ENCODE measurements at regions not wholly inside any gene's neighbourhood (a gene's known extent, or its start where the extent isn't known, plus 50 kb on each side); places are given as distances from the start of the nearest gene placed in this dataset.
"Not testable (repeated sequence)": the region's sequence is repeated elsewhere in the genome, so short reads cannot be mapped to it uniquely, and the experiment has no call there.

- intact Hi-C loops (cut with micrococcal nuclease) = no loop called here
- Mint-ChIP-seq H3K36me3 (ENCODE audit: insufficient read depth, unreplicated experiment) (no peaks in the 10 kb centered on the region), H3K27ac (ENCODE audit: low read depth, unreplicated experiment) (no peak overlapping the region), H3K4me3 (ENCODE audit: unreplicated experiment) (no peak overlapping the region), H3K9me3 (ENCODE audit: unreplicated experiment) (no peaks in the 10 kb centered on the region), H3K27me3 (ENCODE audit: insufficient read depth, unreplicated experiment) (no peaks in the 10 kb centered on the region), H3K4me1 (ENCODE audit: insufficient read depth, unreplicated experiment) (no peaks in the 10 kb centered on the region)
- TF ChIP-seq CTCF (IDR thresholded peaks at IDR 0.05; ENCODE audit: unreplicated experiment) = no peak
- DNase-seq (ENCODE audit: unreplicated experiment) = peak; percentile 2
- ChIA-PET CTCF (interaction anchor here (1.0 kb wide), 1 partner anchor 167 kb away, joined by 3 read pairs; no protein-coding TSS in a partner anchor), POLR2A (no interaction called here)
- BruUV-seq (replicated peaks) = no TSS peak
Observed at GRCh38 chr6:51182827-51183226, 364.2 kb downstream of the TFAP2B start.

DNA sequence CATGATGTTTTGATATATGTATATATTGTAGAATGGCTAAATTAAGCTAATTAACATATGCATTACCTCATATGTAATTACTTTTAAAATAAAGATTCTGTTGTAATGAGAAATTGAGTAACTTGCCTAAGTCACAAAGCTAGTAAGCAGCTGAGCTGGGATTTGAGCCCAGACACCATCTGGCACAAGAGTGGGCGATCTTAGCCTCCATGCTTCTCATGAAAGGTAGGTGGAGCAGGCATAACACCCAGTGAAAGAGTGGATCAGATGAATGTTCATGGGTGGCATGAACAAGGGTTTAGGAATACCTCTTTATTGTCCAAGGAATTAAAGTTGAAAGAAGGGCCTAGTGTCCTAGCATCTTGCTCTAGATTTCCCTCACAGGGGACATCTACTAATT, 365.4 kb downstream of the TFAP2B start:
- Mint-ChIP-seq H3K27ac (ENCODE audit: low read depth, unreplicated experiment) (no peak overlapping the region), H3K9me3 (ENCODE audit: unreplicated experiment) (no peaks in the 10 kb centered on the region), H3K36me3 (ENCODE audit: insufficient read depth, unreplicated experiment) (no peaks in the 10 kb centered on the region), H3K27me3 (ENCODE audit: insufficient read depth, unreplicated experiment) (no peaks in the 10 kb centered on the region), H3K4me3 (ENCODE audit: unreplicated experiment) (no peak overlapping the region), H3K4me1 (ENCODE audit: insufficient read depth, unreplicated experiment) (no peaks in the 10 kb centered on the region)
- no peak for TF ChIP-seq CTCF (IDR thresholded peaks at IDR 0.05; ENCODE audit: unreplicated experiment)
- no peak for DNase-seq (ENCODE audit: unreplicated experiment)
- ChIA-PET CTCF (interaction anchor here (0.6 to 0.9 kb wide), 2 partner anchors 19 to 163 kb away, joined by 3 to 4 read pairs; no protein-coding TSS in a partner anchor), POLR2A (interaction anchor here (0.7 kb wide), 1 partner anchor 172 kb away, joined by 3 read pairs; no protein-coding TSS in a partner anchor)
- no TSS peak for BruUV-seq (replicated peaks)
- intact Hi-C loops (cut with micrococcal nuclease) = no loop called here

DNA sequence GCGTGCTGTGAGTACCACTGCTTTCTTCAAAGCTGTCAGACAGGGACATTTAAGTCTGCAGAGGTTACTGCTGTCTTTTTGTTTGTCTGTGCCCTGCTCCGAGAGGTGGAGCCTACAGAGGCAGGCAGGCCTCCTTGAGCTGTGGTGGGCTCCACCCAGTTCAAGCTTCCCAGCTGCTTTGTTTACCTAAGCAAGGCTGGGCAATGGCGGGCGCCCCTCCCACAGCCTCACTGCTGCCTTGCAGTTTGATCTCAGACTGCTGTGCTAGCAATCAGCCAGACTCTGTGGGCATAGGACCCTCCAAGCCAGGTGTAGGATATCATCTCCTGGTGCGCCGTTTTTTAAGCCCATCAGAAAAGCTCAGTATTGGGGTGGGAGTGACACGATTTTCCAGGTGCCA, 374.5 kb downstream of the TFAP2B start:
- CTCF ChIA-PET, POLR2A ChIA-PET: not testable (repeated sequence)

GRCh38 chr6:51199105-51199552, 380.5 kb downstream of the TFAP2B start:
- ChIA-PET POLR2A (no interaction called here), CTCF (interaction anchor here (0.7 kb wide), 1 partner anchor 37 kb away, joined by 3 read pairs; no protein-coding TSS in a partner anchor)
- Mint-ChIP-seq H3K36me3 (ENCODE audit: insufficient read depth, unreplicated experiment) (peaks cover 6% of the 10 kb centered on the region), H3K9me3 (ENCODE audit: unreplicated experiment) (no peaks in the 10 kb centered on the region), H3K4me3 (ENCODE audit: unreplicated experiment) (no peak overlapping the region), H3K27ac (ENCODE audit: low read depth, unreplicated experiment) (no peak overlapping the region), H3K27me3 (ENCODE audit: insufficient read depth, unreplicated experiment) (no peaks in the 10 kb centered on the region), H3K4me1 (ENCODE audit: insufficient read depth, unreplicated experiment) (no peaks in the 10 kb centered on the region)
- DNase-seq (ENCODE audit: unreplicated experiment) = no peak
- intact Hi-C loops (cut with micrococcal nuclease) = no loop called here
- BruUV-seq (replicated peaks) = no TSS peak
- no peak for TF ChIP-seq CTCF (IDR thresholded peaks at IDR 0.05; ENCODE audit: unreplicated experiment)

More for the DNA sequence above, 374.5 kb downstream of the TFAP2B start:
- DNase-seq (ENCODE audit: unreplicated experiment); H3K27me3 Mint-ChIP-seq (ENCODE audit: insufficient read depth, unreplicated experiment); H3K27ac Mint-ChIP-seq (ENCODE audit: low read depth, unreplicated experiment); H3K36me3 Mint-ChIP-seq (ENCODE audit: insufficient read depth, unreplicated experiment); intact Hi-C loops (cut with micrococcal nuclease); H3K9me3 Mint-ChIP-seq (ENCODE audit: unreplicated experiment); H3K4me3 Mint-ChIP-seq (ENCODE audit: unreplicated experiment); H3K4me1 Mint-ChIP-seq (ENCODE audit: insufficient read depth, unreplicated experiment); BruUV-seq (replicated peaks): not testable (repeated sequence)

All from MCF 10A (cell line).